ENCODE measurements at regions not wholly inside any gene's neighbourhood (a gene's known extent, or its start where the extent isn't known, plus 50 kb on each side); places are given as distances from the start of the nearest gene placed in this dataset.
"Not testable (repeated sequence)": the region's sequence is repeated elsewhere in the genome, so short reads cannot be mapped to it uniquely, and the experiment has no call there.

DNA sequence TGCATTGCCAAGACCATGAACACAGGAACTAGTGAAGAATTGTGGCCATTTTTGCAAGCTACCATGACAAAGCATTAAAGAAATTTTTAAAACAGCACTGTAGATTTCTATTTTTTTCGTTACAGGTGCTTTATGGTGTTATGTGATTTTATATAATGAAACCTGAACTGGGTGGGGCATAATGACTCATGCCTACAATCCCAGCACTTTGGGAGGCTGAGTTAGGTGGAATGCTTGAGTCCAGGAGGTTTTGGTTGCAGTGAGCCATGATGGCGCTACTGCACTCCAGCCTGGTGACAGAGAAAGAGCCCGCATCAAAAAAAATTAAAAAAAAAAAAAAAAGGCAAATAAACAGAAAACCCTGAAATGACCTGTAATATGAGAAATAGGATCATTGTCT lies 846.7 kb downstream of the EPHA3 start:
- no peak overlapping the region for H3K27ac ChIP-seq
- ATAC-seq, result no peak
- H3K9me3 ChIP-seq, result peaks cover 0 to 8% (median 0%) of the 10 kb centered on the region in 12 donors
- H3K4me3 ChIP-seq, result no peak overlapping the region
- no peaks in the 10 kb centered on the region for H3K4me1 ChIP-seq
- TF ChIP-seq, protein P1, sequence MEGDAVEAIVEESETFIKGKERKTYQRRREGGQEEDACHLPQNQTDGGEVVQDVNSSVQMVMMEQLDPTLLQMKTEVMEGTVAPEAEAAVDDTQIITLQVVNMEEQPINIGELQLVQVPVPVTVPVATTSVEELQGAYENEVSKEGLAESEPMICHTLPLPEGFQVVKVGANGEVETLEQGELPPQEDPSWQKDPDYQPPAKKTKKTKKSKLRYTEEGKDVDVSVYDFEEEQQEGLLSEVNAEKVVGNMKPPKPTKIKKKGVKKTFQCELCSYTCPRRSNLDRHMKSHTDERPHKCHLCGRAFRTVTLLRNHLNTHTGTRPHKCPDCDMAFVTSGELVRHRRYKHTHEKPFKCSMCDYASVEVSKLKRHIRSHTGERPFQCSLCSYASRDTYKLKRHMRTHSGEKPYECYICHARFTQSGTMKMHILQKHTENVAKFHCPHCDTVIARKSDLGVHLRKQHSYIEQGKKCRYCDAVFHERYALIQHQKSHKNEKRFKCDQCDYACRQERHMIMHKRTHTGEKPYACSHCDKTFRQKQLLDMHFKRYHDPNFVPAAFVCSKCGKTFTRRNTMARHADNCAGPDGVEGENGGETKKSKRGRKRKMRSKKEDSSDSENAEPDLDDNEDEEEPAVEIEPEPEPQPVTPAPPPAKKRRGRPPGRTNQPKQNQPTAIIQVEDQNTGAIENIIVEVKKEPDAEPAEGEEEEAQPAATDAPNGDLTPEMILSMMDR (IDR thresholded peaks at IDR 0.05), result no peak
- TF ChIP-seq POLR2A (IDR thresholded peaks at IDR 0.05), result no peak
- WGBS, 4 donors, result 82 to 93% (median 88%) methylated on average over 3 of the region's 3 CpGs
- no peaks in the 10 kb centered on the region for H3K36me3 ChIP-seq
- DNase-seq, result no peak
- no peaks in the 10 kb centered on the region for H3K27me3 ChIP-seq
- intact Hi-C loops (cut with DNase I), result loop anchor here in 1 of 10 donors (10.0 kb wide), 1 partner anchor 61 kb away; no protein-coding TSS in a partner anchor

DNA sequence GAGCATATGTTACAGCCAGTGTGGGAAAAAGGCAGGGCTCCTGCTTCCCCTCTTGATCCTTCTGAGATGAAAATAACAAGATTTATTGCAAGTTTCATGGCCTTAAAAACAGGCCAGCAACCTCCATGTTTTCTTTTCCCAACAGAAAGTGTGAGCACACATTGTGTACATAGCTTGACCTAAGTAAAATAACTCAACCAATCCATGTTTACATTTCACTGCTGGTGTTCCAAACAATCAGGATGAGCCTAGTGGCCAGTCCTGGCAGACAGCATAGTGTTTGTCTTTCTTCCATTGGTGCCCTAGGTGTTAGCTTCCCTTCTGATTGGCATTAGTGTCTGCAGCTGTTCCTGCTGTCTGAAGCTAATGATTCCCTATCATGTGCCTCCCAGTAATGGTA lies 847.7 kb downstream of the EPHA3 start:
- Histone ChIP-seq H3K27ac (peak overlapping the region in 1 of 12 donors; percentile 20), H3K4me1 (no peaks in the 10 kb centered on the region), H3K36me3 (no peaks in the 10 kb centered on the region), H3K27me3 (no peaks in the 10 kb centered on the region), H3K4me3 (no peak overlapping the region), H3K9me3 (peaks cover 0 to 8% (median 0%) of the 10 kb centered on the region in 12 donors)
- intact Hi-C loops (cut with DNase I), result loop anchor here in 1 of 10 donors (10.0 kb wide), 1 partner anchor 60 kb away; no protein-coding TSS in a partner anchor
- DNase-seq (no peak), ATAC-seq (no peak)
- TF ChIP-seq, protein P1 (IDR thresholded peaks at IDR 0.05), result no peak
- no peak for TF ChIP-seq POLR2A (IDR thresholded peaks at IDR 0.05)

DNA sequence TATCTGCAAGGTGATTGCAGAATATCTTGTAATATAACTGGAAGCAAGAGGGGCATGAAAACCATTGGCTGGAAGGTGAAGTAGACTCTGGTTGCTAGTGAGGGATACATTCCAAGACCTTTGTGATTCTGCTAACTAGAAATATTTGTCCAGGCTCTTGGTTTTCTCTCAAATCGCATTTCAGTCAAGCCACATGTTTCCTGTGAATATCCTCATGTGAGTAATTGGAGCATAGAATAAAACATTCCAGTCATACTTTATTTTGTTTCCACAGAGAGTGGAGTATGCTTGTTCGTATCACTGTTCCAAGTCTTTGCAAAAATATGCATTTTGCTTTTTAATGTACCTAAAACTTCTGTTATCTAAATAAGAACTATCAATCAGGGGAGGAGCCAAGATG lies 850.0 kb downstream of the EPHA3 start:
- no peak for ATAC-seq
- TF ChIP-seq POLR2A (IDR thresholded peaks at IDR 0.05), result no peak
- TF ChIP-seq, protein P1 (IDR thresholded peaks at IDR 0.05), result no peak
- WGBS, 4 donors, result 43 to 78% (median 49%) methylated on average over 2 of the region's 2 CpGs

GRCh38 chr3:89958163-89958562 lies 850.7 kb downstream of the EPHA3 start:
- intact Hi-C loops (cut with DNase I), result loop anchor here in 1 of 10 donors (10.0 kb wide), 1 partner anchor 57 kb away; no protein-coding TSS in a partner anchor
- DNase-seq, result not testable (repeated sequence)
- 64 to 75% (median 67%) methylated on average over 8 to 9 of the region's 9 CpGs for WGBS, 4 donors

More for the DNA sequence above, 850.0 kb downstream of the EPHA3 start:
- H3K27ac ChIP-seq, result no peak overlapping the region
- peaks cover 0 to 8% (median 0%) of the 10 kb centered on the region in 12 donors for H3K9me3 ChIP-seq
- H3K4me3 ChIP-seq, result no peak overlapping the region
- H3K36me3 ChIP-seq, result no peaks in the 10 kb centered on the region
- H3K27me3 ChIP-seq, result no peaks in the 10 kb centered on the region
- no peaks in the 10 kb centered on the region for H3K4me1 ChIP-seq
- DNase-seq, result no peak
- intact Hi-C loops (cut with DNase I), result loop anchor here in 1 of 10 donors (10.0 kb wide), 1 partner anchor 57 kb away; no protein-coding TSS in a partner anchor

DNA sequence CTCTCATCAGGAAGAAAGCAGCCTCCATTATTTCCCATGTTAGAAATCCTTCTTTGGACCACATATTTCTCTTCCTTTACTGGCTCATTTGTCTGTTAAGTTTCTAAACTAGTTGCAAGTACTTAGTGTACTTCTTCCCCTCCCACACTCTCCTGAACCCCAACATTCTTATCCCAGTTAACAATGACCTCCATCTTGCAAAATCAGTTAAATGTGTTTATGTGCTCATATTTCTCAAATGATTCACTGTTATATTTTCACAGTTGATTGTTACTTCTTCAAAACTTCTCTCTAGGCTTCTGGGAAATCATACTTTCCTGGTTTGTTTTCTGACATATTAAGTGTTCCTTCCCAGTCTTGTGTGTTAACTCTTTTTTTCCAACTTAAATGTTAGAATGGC lies 856.9 kb downstream of the EPHA3 start:
- intact Hi-C loops (cut with DNase I), result no loop called here
- no peak overlapping the region for H3K4me3 ChIP-seq
- H3K9me3 ChIP-seq, result peaks cover 0 to 15% (median 0%) of the 10 kb centered on the region in 12 donors
- TF ChIP-seq POLR2A (IDR thresholded peaks at IDR 0.05), result no peak
- TF ChIP-seq, protein P1 (IDR thresholded peaks at IDR 0.05), result no peak
- no peaks in the 10 kb centered on the region for H3K27me3 ChIP-seq
- no peaks in the 10 kb centered on the region for H3K4me1 ChIP-seq
- no peak for DNase-seq
- no peak overlapping the region for H3K27ac ChIP-seq
- no peak for ATAC-seq
- no peaks in the 10 kb centered on the region for H3K36me3 ChIP-seq

More at GRCh38 chr3:89958163-89958562, 850.7 kb downstream of the EPHA3 start:
- H3K4me3 ChIP-seq, H3K36me3 ChIP-seq, H3K27me3 ChIP-seq, H3K4me1 ChIP-seq, ATAC-seq, H3K9me3 ChIP-seq, H3K27ac ChIP-seq: not testable (repeated sequence)
